ENCODE measurements at regions not wholly inside any gene's neighbourhood (a gene's known extent, or its start where the extent isn't known, plus 50 kb on each side); places are given as distances from the start of the nearest gene placed in this dataset.

GRCh38 chr14:39998114-39998513 lies 565.9 kb upstream of the FBXO33 start:
- DNase-seq: no peak

- no peak for DNase-seq
Observed at GRCh38 chr14:39991041-39991440, 558.8 kb upstream of the FBXO33 start.

GRCh38 chr14:39988939-39989338 lies 556.7 kb upstream of the FBXO33 start:
- peak; percentile 25 to 66 (median 43) for DNase-seq

- DNase-seq: peak in 2 of 3 donors; percentile 10 to 33
Observed at GRCh38 chr14:39984323-39984722, 552.1 kb upstream of the FBXO33 start.

- no peak for DNase-seq
Observed at GRCh38 chr14:39977198-39977597, 545.0 kb upstream of the FBXO33 start.

GRCh38 chr14:39974036-39974435 lies 541.8 kb upstream of the FBXO33 start:
- no peak for DNase-seq

- no peak for DNase-seq
Observed at GRCh38 chr14:39972704-39973103, 540.5 kb upstream of the FBXO33 start.

GRCh38 chr14:39967885-39968284 lies 535.7 kb upstream of the FBXO33 start:
- no peak for DNase-seq

GRCh38 chr14:39957987-39958386 lies 525.8 kb upstream of the FBXO33 start:
- no peak for DNase-seq

- DNase-seq: no peak
Observed at GRCh38 chr14:39957290-39957689, 525.1 kb upstream of the FBXO33 start.

- DNase-seq: peak in 1 of 3 donors; percentile 4
Observed at GRCh38 chr14:39956372-39956771, 524.1 kb upstream of the FBXO33 start.

GRCh38 chr14:39948235-39948634 lies 516.0 kb upstream of the FBXO33 start:
- DNase-seq: no peak

- DNase-seq: no peak
Observed at GRCh38 chr14:39946807-39947206, 514.6 kb upstream of the FBXO33 start.

- no peak for DNase-seq
Observed at GRCh38 chr14:39939023-39939422, 506.8 kb upstream of the FBXO33 start.

GRCh38 chr14:39912192-39913100 lies 480.2 kb upstream of the FBXO33 start:
- DNase-seq: no peak

- DNase-seq: no peak
Observed at GRCh38 chr14:39897657-39898056, 465.4 kb upstream of the FBXO33 start.

GRCh38 chr14:39890026-39890425 lies 457.8 kb upstream of the FBXO33 start:
- no peak for DNase-seq

- DNase-seq: no peak
Observed at GRCh38 chr14:39884091-39884490, 451.9 kb upstream of the FBXO33 start.

- no peak for DNase-seq
Observed at GRCh38 chr14:39880965-39881364, 448.7 kb upstream of the FBXO33 start.

- DNase-seq: no peak
Observed at GRCh38 chr14:39880106-39880695, 448.0 kb upstream of the FBXO33 start.

GRCh38 chr14:39877577-39878190 lies 445.5 kb upstream of the FBXO33 start:
- DNase-seq: no peak

- DNase-seq: no peak
Observed at GRCh38 chr14:39876916-39877315, 444.7 kb upstream of the FBXO33 start.

- DNase-seq: no peak
Observed at GRCh38 chr14:39875028-39875427, 442.8 kb upstream of the FBXO33 start.
